ENCODE measurements at regions not wholly inside any gene's neighbourhood (a gene's known extent, or its start where the extent isn't known, plus 50 kb on each side); places are given as distances from the start of the nearest gene placed in this dataset.

- Histone ChIP-seq H3K27ac (no peak overlapping the region), H3K9me3 (no peaks in the 10 kb centered on the region), H3K4me1 (no peaks in the 10 kb centered on the region), H3K4me3 (no peak overlapping the region), H3K36me3 (no peaks in the 10 kb centered on the region), H3K27me3 (no peaks in the 10 kb centered on the region)
- intact Hi-C loops (cut with DNase I; ENCODE audit: low total_unique reads) = no loop called here
- TF ChIP-seq CTCF (IDR thresholded peaks at IDR 0.05) = no peak
- no peak for DNase-seq
Observed at GRCh38 chr17:71628306-71628705, 492.5 kb upstream of the SOX9 start.

GRCh38 chr17:71631483-71631882, 489.3 kb upstream of the SOX9 start:
- intact Hi-C loops (cut with DNase I; ENCODE audit: low total_unique reads) = no loop called here
- Histone ChIP-seq H3K27ac (no peak overlapping the region), H3K36me3 (no peaks in the 10 kb centered on the region), H3K4me3 (no peak overlapping the region), H3K27me3 (no peaks in the 10 kb centered on the region), H3K4me1 (no peaks in the 10 kb centered on the region), H3K9me3 (no peaks in the 10 kb centered on the region)
- no peak for DNase-seq
- TF ChIP-seq CTCF (IDR thresholded peaks at IDR 0.05) = no peak

GRCh38 chr17:71632328-71632727, 488.5 kb upstream of the SOX9 start:
- intact Hi-C loops (cut with DNase I; ENCODE audit: low total_unique reads) = no loop called here
- H3K9me3 ChIP-seq = no peaks in the 10 kb centered on the region

GRCh38 chr17:71633391-71633849, 487.4 kb upstream of the SOX9 start:
- intact Hi-C loops (cut with DNase I; ENCODE audit: low total_unique reads) = no loop called here
- Histone ChIP-seq H3K27ac (no peak overlapping the region), H3K36me3 (no peaks in the 10 kb centered on the region), H3K4me3 (no peak overlapping the region), H3K27me3 (no peaks in the 10 kb centered on the region), H3K4me1 (no peaks in the 10 kb centered on the region), H3K9me3 (no peaks in the 10 kb centered on the region)
- no peak for DNase-seq
- TF ChIP-seq CTCF (IDR thresholded peaks at IDR 0.05) = no peak

More at GRCh38 chr17:71632328-71632727, 488.5 kb upstream of the SOX9 start:
- no peak for DNase-seq
- Histone ChIP-seq H3K36me3 (no peaks in the 10 kb centered on the region), H3K27ac (no peak overlapping the region), H3K4me3 (no peak overlapping the region), H3K27me3 (no peaks in the 10 kb centered on the region), H3K4me1 (no peaks in the 10 kb centered on the region)
- TF ChIP-seq CTCF (IDR thresholded peaks at IDR 0.05) = no peak

- no peaks in the 10 kb centered on the region for H3K4me1 ChIP-seq
- no peak for TF ChIP-seq CTCF (IDR thresholded peaks at IDR 0.05)
- DNase-seq = no peak
- H3K36me3 ChIP-seq = no peaks in the 10 kb centered on the region
- no peaks in the 10 kb centered on the region for H3K9me3 ChIP-seq
- H3K27me3 ChIP-seq = no peaks in the 10 kb centered on the region
- intact Hi-C loops (cut with DNase I; ENCODE audit: low total_unique reads) = no loop called here
- no peak overlapping the region for H3K4me3 ChIP-seq
- H3K27ac ChIP-seq = no peak overlapping the region
Observed at GRCh38 chr17:71634376-71634775, 486.4 kb upstream of the SOX9 start.

GRCh38 chr17:71635187-71635586, 485.6 kb upstream of the SOX9 start:
- H3K9me3 ChIP-seq = no peaks in the 10 kb centered on the region
- H3K4me3 ChIP-seq = no peak overlapping the region
- no peaks in the 10 kb centered on the region for H3K27me3 ChIP-seq
- H3K4me1 ChIP-seq = no peaks in the 10 kb centered on the region
- no peak for TF ChIP-seq CTCF (IDR thresholded peaks at IDR 0.05)
- intact Hi-C loops (cut with DNase I; ENCODE audit: low total_unique reads) = no loop called here
- DNase-seq = no peak
- no peaks in the 10 kb centered on the region for H3K36me3 ChIP-seq
- H3K27ac ChIP-seq = no peak overlapping the region

Measured in tibial artery (tissue), 4 donors.